ENCODE measurements at regions not wholly inside any gene's neighbourhood (a gene's known extent, or its start where the extent isn't known, plus 50 kb on each side); places are given as distances from the start of the nearest gene placed in this dataset.

DNA sequence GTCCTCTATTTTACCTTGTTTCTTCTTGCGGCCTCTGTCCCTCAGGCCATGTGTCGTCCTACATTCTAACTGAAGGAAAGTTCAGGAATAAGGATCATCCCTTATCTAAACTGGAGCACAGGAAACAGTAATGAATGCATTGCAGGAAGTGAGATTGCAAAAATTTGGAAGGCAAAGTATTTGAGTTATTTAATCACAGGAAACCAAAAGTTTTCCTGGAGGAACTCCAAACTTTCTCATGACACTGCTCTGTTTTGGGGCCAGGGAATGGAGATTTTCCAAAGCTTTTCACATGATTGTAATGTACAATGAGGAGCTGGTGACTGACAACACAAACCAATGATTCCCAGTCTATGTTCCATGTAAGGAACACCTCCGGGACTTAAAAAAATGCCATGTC lies 57.8 kb upstream of the PLSCR4 start:
- DNase-seq (ENCODE audit: low read depth): peak; percentile 69

DNA sequence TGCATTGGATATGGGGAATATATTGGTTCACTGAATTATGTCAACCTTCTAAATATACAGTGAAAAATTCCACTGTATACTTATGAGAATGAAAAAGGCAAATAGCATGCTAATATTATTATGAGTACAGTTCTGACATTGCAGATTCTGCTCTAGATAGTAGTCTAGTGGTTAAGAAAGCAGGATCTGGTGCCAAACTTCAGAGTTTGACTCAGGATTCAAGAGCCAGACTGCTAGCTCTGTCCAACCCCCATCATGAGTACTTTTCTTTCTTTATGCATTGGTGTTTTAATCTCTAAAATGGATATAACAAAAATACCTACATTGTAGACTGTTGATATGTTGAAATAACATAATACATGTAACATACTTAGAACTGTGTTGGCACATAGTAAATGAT lies 57.3 kb upstream of the PLSCR4 start:
- peak; percentile 55 for DNase-seq (ENCODE audit: low read depth)

- no peak for DNase-seq (ENCODE audit: low read depth)
Measured at GRCh38 chr3:146307456-146307725, 56.5 kb upstream of the PLSCR4 start.

- DNase-seq (ENCODE audit: low read depth): no peak
Measured at GRCh38 chr3:146306656-146307455, 56.0 kb upstream of the PLSCR4 start.

DNA sequence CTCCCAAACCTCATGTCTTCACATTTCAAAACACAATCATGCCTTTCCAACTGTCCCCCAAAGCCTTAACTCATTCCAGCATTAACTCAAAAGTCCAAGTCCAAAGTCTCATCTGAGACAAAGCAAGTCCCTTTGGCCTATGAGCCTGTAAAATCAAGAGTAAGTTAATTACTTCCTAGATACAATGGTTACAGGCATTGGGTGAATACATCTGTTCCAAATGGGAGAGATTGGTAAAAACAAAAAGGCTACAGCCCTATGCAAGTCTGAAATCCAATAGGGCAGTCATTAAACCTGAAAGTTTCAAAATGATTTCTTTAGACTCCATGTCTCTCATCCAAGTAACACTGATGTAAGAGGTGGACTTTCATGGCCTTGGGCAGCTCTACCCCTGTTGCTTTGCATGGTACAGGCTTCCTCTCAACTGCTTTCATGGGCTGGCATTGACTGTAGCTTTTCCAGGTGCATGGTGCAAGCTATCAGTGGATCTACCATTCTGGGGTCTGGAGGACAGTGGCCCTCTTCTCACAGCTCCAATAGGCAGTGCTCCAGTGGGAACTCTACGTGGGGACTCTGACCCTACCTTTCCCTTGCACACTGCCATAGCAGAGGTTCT lies 55.0 kb upstream of the PLSCR4 start:
- no peak for DNase-seq (ENCODE audit: low read depth)

DNA sequence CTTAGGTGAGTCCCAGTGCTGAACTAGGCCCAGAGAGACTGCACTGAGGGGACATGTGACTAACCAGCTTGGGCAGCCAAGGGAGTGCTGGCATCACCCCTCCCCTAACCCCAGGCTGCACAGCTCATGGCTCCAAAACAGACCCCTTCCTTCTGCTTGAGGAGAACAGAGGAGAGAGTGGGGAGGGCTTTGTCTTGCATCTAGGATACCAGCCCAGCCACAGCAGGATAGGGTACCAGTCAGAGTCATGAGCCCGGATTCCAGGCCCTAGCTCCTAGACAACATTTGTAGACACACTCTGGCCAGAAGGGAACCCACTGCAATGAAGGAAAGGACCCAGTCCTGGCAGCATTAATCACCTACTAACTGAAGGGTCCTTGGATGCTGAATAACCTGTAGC lies 49.9 kb upstream of the PLSCR4 start:
- DNase-seq (ENCODE audit: low read depth): no peak

All from GM04503 (cell line).